ENCODE measurements at regions not wholly inside any gene's neighbourhood (a gene's known extent, or its start where the extent isn't known, plus 50 kb on each side); places are given as distances from the start of the nearest gene placed in this dataset.

DNA sequence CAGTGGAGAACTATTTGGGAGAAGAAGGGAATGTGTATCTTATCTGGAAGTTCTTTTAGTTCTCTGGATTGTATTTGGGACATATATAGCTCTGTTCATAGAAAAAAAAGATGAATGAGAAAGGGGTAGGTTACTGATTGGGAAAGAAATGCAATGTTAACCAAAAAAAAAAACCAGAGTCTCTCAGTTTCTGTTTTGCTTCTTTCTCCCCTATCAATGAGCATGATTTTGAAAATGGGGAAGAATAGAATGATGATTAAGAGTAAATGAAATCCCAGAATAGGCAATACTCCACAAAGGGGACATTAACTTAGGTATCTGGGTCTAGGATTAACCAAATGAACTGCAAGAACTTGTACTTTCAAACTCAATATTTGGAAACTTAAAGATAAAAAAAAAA, 92.9 kb downstream of the RHOU start:
- TF ChIP-seq L3MBTL2 (conservative IDR thresholded peaks at IDR 0.05): no peak
- no peak for TF ChIP-seq BHLHE40 (IDR thresholded peaks at IDR 0.05; ENCODE audit: borderline replicate concordance)
- TF ChIP-seq TARDBP (IDR thresholded peaks at IDR 0.05): no peak
- TF ChIP-seq FOXA1 (IDR thresholded peaks at IDR 0.05): no peak
- TF ChIP-seq ARNT (IDR thresholded peaks at IDR 0.05): no peak
- TF ChIP-seq SUZ12 (IDR thresholded peaks at IDR 0.05): no peak
- no peak for TF ChIP-seq SP1 (IDR thresholded peaks at IDR 0.05)
- no peak for TF ChIP-seq ELF4 (IDR thresholded peaks at IDR 0.05)
